NCI-H748 (cell line): ENCODE measurements at regions not wholly inside any gene's neighbourhood (a gene's known extent, or its start where the extent isn't known, plus 50 kb on each side); places are given as distances from the start of the nearest gene placed in this dataset.

ENCODE experiments used
- DNase-seq: peaks from one replicate; lab custom pipeline; 2025; ENCODE audit not compliant: unreplicated experiment; lab: John Stamatoyannopoulos, UW

- DNase-seq = no peak
Measured at GRCh38 chr2:139850254-139850890, 1070.2 kb upstream of the NXPH2 start.

- peak; percentile 9 for DNase-seq
Measured at GRCh38 chr2:139836769-139837168, 1056.6 kb upstream of the NXPH2 start.

- no peak for DNase-seq
Measured at GRCh38 chr2:139835101-139835500, 1054.9 kb upstream of the NXPH2 start.

- DNase-seq = no peak
Measured at GRCh38 chr2:139828011-139828410, 1047.8 kb upstream of the NXPH2 start.

GRCh38 chr2:139825726-139826125, 1045.5 kb upstream of the NXPH2 start:
- no peak for DNase-seq

GRCh38 chr2:139819273-139819796, 1039.1 kb upstream of the NXPH2 start:
- no peak for DNase-seq

- no peak for DNase-seq
Measured at GRCh38 chr2:139814458-139814857, 1034.3 kb upstream of the NXPH2 start.

- no peak for DNase-seq
Measured at GRCh38 chr2:139813340-139813739, 1033.2 kb upstream of the NXPH2 start.

GRCh38 chr2:139805441-139805840, 1025.3 kb upstream of the NXPH2 start:
- peak; percentile 79 for DNase-seq

GRCh38 chr2:139798391-139798790, 1018.2 kb upstream of the NXPH2 start:
- no peak for DNase-seq

GRCh38 chr2:139790807-139791752, 1010.9 kb upstream of the NXPH2 start:
- DNase-seq = peak; percentile 43

- DNase-seq = no peak
Measured at GRCh38 chr2:139790136-139790535, 1009.9 kb upstream of the NXPH2 start.

GRCh38 chr2:139778732-139779131, 998.5 kb upstream of the NXPH2 start:
- DNase-seq = no peak

- DNase-seq = no peak
Measured at GRCh38 chr2:139773720-139774277, 993.6 kb upstream of the NXPH2 start.

GRCh38 chr2:139769633-139770032, 989.4 kb upstream of the NXPH2 start:
- no peak for DNase-seq

GRCh38 chr2:139763705-139764104, 983.5 kb upstream of the NXPH2 start:
- no peak for DNase-seq

- no peak for DNase-seq
Measured at GRCh38 chr2:139759000-139759505, 978.9 kb upstream of the NXPH2 start.

- no peak for DNase-seq
Measured at GRCh38 chr2:139746901-139747300, 966.7 kb upstream of the NXPH2 start.

- no peak for DNase-seq
Measured at GRCh38 chr2:139744273-139744672, 964.1 kb upstream of the NXPH2 start.

GRCh38 chr2:139742216-139743172, 962.3 kb upstream of the NXPH2 start:
- no peak for DNase-seq
